Astrocyte (in vitro differentiated cells and primary cell): ENCODE measurements at regions not wholly inside any gene's neighbourhood (a gene's known extent, or its start where the extent isn't known, plus 50 kb on each side); places are given as distances from the start of the nearest gene placed in this dataset.

ENCODE experiments used
- DNase-seq: peaks from one replicate; pipeline ENCODE4 v3.0.0-alpha.2; 2010; ENCODE audit warnings: low read depth
- FAIRE-seq: peaks from 2 replicates; lab custom pipeline; 2011; peaks lifted over from hg19 to GRCh38; lab: Jason Lieb, UNC
- H2AFZ ChIP-seq: 2 replicates; pipeline ENCODE4 v1.6.0; 2012; ENCODE audit warnings: low read depth, low read length, inconsistent platforms
- H3K27ac ChIP-seq: 2 replicates; pipeline ENCODE4 v1.5.1; 2011; ENCODE audit warnings: low read depth, low read length, inconsistent platforms
- H3K27me3 ChIP-seq: 2 replicates; pipeline ENCODE4 v1.6.0; 2011; ENCODE audit warnings: low read length, inconsistent platforms; ENCODE audit not compliant: insufficient read depth
- H3K36me3 ChIP-seq: 2 replicates; pipeline ENCODE4 v1.5.1; 2011; ENCODE audit warnings: low read length, inconsistent platforms; ENCODE audit not compliant: insufficient read depth
- H3K4me1 ChIP-seq: 2 replicates; pipeline ENCODE4 v1.5.1; 2011; ENCODE audit warnings: low read length, inconsistent platforms; ENCODE audit not compliant: insufficient read depth
- H3K4me2 ChIP-seq: 2 replicates; pipeline ENCODE4 v1.6.0; 2012; ENCODE audit warnings: low read length, inconsistent platforms
- H3K4me3 ChIP-seq: 2 replicates; pipeline ENCODE4 v1.5.1; 2011; ENCODE audit warnings: low read depth, mild to moderate bottlenecking, low read length, inconsistent platforms; ENCODE audit not compliant: insufficient read depth
- H3K79me2 ChIP-seq: 2 replicates; pipeline ENCODE4 v1.6.0; 2012; ENCODE audit warnings: mild to moderate bottlenecking, low read length, inconsistent platforms; ENCODE audit not compliant: insufficient read depth
- H3K9ac ChIP-seq: 2 replicates; pipeline ENCODE4 v1.6.0; 2012; ENCODE audit warnings: mild to moderate bottlenecking, low read length, inconsistent platforms
- H3K9me3 ChIP-seq: 2 replicates; pipeline ENCODE4 v1.5.1; 2012; ENCODE audit warnings: low read depth, mild to moderate bottlenecking, low read length, inconsistent platforms; ENCODE audit not compliant: insufficient read depth
- H4K20me1 ChIP-seq: 2 replicates; pipeline ENCODE4 v1.6.0; 2012; ENCODE audit warnings: low read length, inconsistent platforms; ENCODE audit not compliant: insufficient read depth
- H3K27ac Mint-ChIP-seq: one replicate; pipeline ENCODE4 v1.8.0; 2021; ENCODE audit warnings: mild to moderate bottlenecking, mixed read lengths; ENCODE audit not compliant: unreplicated experiment
- H3K27me3 Mint-ChIP-seq: one replicate; pipeline ENCODE4 v1.8.0; 2021; ENCODE audit warnings: low read depth, mixed read lengths; ENCODE audit not compliant: unreplicated experiment
- H3K36me3 Mint-ChIP-seq: one replicate; pipeline ENCODE4 v1.8.0; 2021; ENCODE audit warnings: low read depth, mixed read lengths; ENCODE audit not compliant: unreplicated experiment
- H3K4me1 Mint-ChIP-seq: one replicate; pipeline ENCODE4 v1.8.0; 2021; ENCODE audit warnings: low read depth, mixed read lengths; ENCODE audit not compliant: unreplicated experiment
- H3K4me3 Mint-ChIP-seq: one replicate; pipeline ENCODE4 v1.8.0; 2021; ENCODE audit warnings: mild to moderate bottlenecking, moderate library complexity, mixed read lengths; ENCODE audit not compliant: unreplicated experiment
- H3K9me3 Mint-ChIP-seq: one replicate; pipeline ENCODE4 v1.8.0; 2021; ENCODE audit warnings: mild to moderate bottlenecking, mixed read lengths; ENCODE audit not compliant: unreplicated experiment
- EZH2 ChIP-seq: IDR thresholded peaks from 2 replicates; pipeline ENCODE4 v1.6.1; 2012; ENCODE audit warnings: mild to moderate bottlenecking, low read length, inconsistent platforms; ENCODE audit not compliant: insufficient read depth
- TF ChIP-seq, protein P1 (sequence below): IDR thresholded peaks from 2 replicates; pipeline ENCODE4 v1.5.1; 2011; ENCODE audit warnings: low read depth, mild to moderate bottlenecking, inconsistent platforms, low read length, moderate library complexity; ENCODE audit not compliant: insufficient read depth

DNA sequence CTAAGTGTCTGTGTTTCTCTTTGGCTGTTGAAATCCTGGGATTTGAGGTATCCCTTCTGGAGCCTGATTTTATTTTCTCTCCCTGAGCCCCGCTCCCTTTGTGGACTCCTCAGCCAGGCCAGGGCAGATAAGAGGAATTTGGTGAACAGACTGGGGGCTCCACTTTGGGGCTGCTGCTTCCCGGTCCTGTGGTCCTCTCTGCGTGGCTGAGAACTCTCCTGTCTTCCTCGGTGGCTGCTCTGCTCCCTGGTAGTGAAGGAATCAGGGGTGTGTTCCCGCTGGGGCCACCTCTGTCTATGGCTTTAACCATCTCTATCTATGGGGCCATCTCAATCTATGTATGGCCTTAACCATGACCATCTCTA is 71.7 kb upstream of the SH3PXD2B start:
- no peak overlapping the region for H3K27ac Mint-ChIP-seq
- Histone ChIP-seq H3K4me2 (no peak overlapping the region), H3K79me2 (no peaks in the 10 kb centered on the region), H3K9me3 (no peaks in the 10 kb centered on the region), H3K27me3 (peaks cover 16% of the 10 kb centered on the region), H3K4me3 (no peak overlapping the region), H4K20me1 (no peaks in the 10 kb centered on the region), H3K27ac (no peak overlapping the region), H3K9ac (no peak overlapping the region), H3K36me3 (no peaks in the 10 kb centered on the region), H2AFZ (no peak overlapping the region), H3K4me1 (no peaks in the 10 kb centered on the region)
- no peak overlapping the region for H3K4me3 Mint-ChIP-seq
- TF ChIP-seq EZH2, result no peak
- TF ChIP-seq, protein P1, sequence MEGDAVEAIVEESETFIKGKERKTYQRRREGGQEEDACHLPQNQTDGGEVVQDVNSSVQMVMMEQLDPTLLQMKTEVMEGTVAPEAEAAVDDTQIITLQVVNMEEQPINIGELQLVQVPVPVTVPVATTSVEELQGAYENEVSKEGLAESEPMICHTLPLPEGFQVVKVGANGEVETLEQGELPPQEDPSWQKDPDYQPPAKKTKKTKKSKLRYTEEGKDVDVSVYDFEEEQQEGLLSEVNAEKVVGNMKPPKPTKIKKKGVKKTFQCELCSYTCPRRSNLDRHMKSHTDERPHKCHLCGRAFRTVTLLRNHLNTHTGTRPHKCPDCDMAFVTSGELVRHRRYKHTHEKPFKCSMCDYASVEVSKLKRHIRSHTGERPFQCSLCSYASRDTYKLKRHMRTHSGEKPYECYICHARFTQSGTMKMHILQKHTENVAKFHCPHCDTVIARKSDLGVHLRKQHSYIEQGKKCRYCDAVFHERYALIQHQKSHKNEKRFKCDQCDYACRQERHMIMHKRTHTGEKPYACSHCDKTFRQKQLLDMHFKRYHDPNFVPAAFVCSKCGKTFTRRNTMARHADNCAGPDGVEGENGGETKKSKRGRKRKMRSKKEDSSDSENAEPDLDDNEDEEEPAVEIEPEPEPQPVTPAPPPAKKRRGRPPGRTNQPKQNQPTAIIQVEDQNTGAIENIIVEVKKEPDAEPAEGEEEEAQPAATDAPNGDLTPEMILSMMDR, result no peak
- FAIRE-seq (no peak), DNase-seq (no peak)
- peaks cover 2% of the 10 kb centered on the region for H3K4me1 Mint-ChIP-seq
- peaks cover 23% of the 10 kb centered on the region for H3K9me3 Mint-ChIP-seq
- peaks cover 2% of the 10 kb centered on the region for H3K36me3 Mint-ChIP-seq
- peaks cover 31% of the 10 kb centered on the region for H3K27me3 Mint-ChIP-seq

DNA sequence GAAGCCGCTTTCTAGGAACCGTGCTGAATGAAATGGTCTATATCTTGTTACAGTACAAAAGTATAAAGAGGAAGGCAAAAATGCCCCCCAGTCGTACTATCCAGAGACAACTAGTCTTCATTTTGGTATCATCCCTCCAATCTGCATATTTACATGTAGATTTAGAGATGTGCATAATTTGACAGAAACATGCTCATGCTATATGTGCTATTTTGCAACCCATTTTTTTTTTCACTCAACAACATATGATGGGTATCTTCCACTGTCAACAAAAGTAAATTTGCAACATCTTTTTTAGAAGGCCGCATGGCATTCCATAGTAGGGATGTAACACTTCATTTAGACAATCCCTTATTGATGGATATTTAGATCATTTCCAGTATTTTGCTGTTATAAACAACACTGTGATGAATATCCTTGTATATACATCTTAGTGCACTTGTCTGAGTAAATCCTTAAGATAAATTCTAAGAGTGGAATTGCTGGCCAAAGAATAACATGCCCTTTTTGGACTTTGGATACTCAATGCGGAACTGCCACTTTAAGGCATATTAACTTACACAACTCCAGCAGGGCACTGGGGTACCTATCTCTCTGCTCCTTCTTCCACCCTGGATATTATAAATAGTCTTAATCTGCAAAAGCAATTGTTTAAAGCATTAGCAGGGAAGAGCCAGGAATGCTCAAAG is 71.1 kb upstream of the SH3PXD2B start:
- H3K9me3 Mint-ChIP-seq, result peaks cover 24% of the 10 kb centered on the region
- Histone ChIP-seq H3K4me1 (no peaks in the 10 kb centered on the region), H3K79me2 (no peaks in the 10 kb centered on the region), H4K20me1 (no peaks in the 10 kb centered on the region), H3K9ac (no peak overlapping the region), H3K36me3 (no peaks in the 10 kb centered on the region), H3K27ac (no peak overlapping the region), H2AFZ (no peak overlapping the region), H3K4me2 (no peak overlapping the region), H3K9me3 (no peaks in the 10 kb centered on the region), H3K27me3 (peaks cover 16% of the 10 kb centered on the region), H3K4me3 (no peak overlapping the region)
- H3K4me1 Mint-ChIP-seq, result peaks cover 2% of the 10 kb centered on the region
- FAIRE-seq (no peak), DNase-seq (no peak)
- H3K4me3 Mint-ChIP-seq, result no peak overlapping the region
- H3K27me3 Mint-ChIP-seq, result peaks cover 31% of the 10 kb centered on the region
- no peak overlapping the region for H3K27ac Mint-ChIP-seq
- H3K36me3 Mint-ChIP-seq, result peaks cover 2% of the 10 kb centered on the region
- TF ChIP-seq, protein P1, result no peak
- TF ChIP-seq EZH2, result no peak

DNA sequence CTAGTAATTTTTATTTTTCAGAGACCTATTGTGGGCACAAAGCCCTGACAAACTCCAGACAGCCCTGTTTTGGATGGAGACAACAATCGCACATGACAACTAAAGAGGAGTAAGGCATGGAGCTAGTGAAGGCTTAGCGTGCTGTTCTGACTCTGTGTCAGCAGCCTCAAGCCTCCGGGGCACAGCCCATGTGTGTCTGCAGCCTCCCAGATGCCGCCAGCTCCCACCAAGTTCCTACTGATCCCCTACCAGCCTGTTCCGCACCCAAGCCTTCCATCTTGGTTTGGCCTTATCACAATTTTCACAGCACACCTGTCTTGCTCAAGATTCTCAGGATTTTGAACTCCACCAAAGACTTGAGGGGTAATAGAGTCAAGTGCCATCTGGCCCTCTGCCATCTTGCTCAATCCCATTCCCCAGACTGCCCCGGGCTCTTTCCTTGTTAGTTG is 70.3 kb upstream of the SH3PXD2B start:
- no peaks in the 10 kb centered on the region for H3K36me3 ChIP-seq
- peaks cover 2% of the 10 kb centered on the region for H3K36me3 Mint-ChIP-seq
- H3K27ac Mint-ChIP-seq, result no peak overlapping the region
- no peak overlapping the region for H3K4me2 ChIP-seq
- peaks cover 21% of the 10 kb centered on the region for H3K9me3 Mint-ChIP-seq
- no peak overlapping the region for H3K4me3 ChIP-seq
- no peak for DNase-seq
- peaks cover 31% of the 10 kb centered on the region for H3K27me3 Mint-ChIP-seq
- H3K4me1 ChIP-seq, result no peaks in the 10 kb centered on the region
- H3K27me3 ChIP-seq, result peaks cover 14% of the 10 kb centered on the region
- TF ChIP-seq, protein P1, result no peak
- TF ChIP-seq EZH2, result no peak
- H3K4me1 Mint-ChIP-seq, result peaks cover 2% of the 10 kb centered on the region
- no peak overlapping the region for H2AFZ ChIP-seq
- H3K9me3 ChIP-seq, result no peaks in the 10 kb centered on the region
- H3K4me3 Mint-ChIP-seq, result no peak overlapping the region
- no peaks in the 10 kb centered on the region for H4K20me1 ChIP-seq
- no peak overlapping the region for H3K27ac ChIP-seq
- no peaks in the 10 kb centered on the region for H3K79me2 ChIP-seq
- H3K9ac ChIP-seq, result no peak overlapping the region
- FAIRE-seq, result no peak
